Left lung (tissue), 4 donors: ENCODE measurements at regions not wholly inside any gene's neighbourhood (a gene's known extent, or its start where the extent isn't known, plus 50 kb on each side); places are given as distances from the start of the nearest gene placed in this dataset.

Experiments
- ATAC-seq: fragments of 200-7000 bp; cut with Tn5 transposase; one replicate; pipeline ENCODE4 v1.9.1; 2020; ENCODE audit warnings: moderate library complexity
- DNase-seq, 4 donors: peaks; one replicate each; pipeline ENCODE4 v3.0.0-alpha.2; 2013 to 2020
- H3K27ac ChIP-seq, 2 donors: fragments of 200-600 bp; sonication (generic) in 1 of 2; one replicate each; pipeline versions ENCODE4 v1.5.0 to v1.8.0; 2020 to 2021
- H3K27me3 ChIP-seq, 2 donors: fragments of 200-600 bp; sonication (generic) in 1 of 2; one replicate each; pipeline versions ENCODE4 v1.5.0 to v1.8.0; 2020 to 2021
- H3K36me3 ChIP-seq, 2 donors: fragments of 200-600 bp; sonication (generic) in 1 of 2; one replicate each; pipeline versions ENCODE4 v1.5.0 to v1.8.0; 2020 to 2021
- H3K4me1 ChIP-seq, 2 donors: fragments of 200-600 bp; one replicate each; pipeline ENCODE4 v1.8.0; 2021
- H3K4me3 ChIP-seq, 2 donors: fragments of 200-600 bp; sonication (generic) in 1 of 2; one replicate each; pipeline versions ENCODE4 v1.5.0 to v1.8.0; 2020 to 2021; ENCODE audit warnings: mild to moderate bottlenecking in 1 of 2
- H3K9me3 ChIP-seq, 2 donors: fragments of 200-600 bp; sonication (generic) in 1 of 2; one replicate each; pipeline versions ENCODE4 v1.5.0 to v1.8.0; 2020 to 2021
- intact Hi-C, 2 donors: fragments of 100-400 bp; cut with DNase I; formaldehyde crosslinking; loops; one replicate each; pipeline versions ENCODE4 v1.11.2 to v1.14.2; 2022
- TF ChIP-seq, protein P1 (sequence below), 2 donors: fragments of 200-600 bp; sonication (generic) in 1 of 2; IDR thresholded peaks; one replicate each; pipeline versions ENCODE4 v1.5.0 to v1.8.0; 2021; ENCODE audit warnings: antibody characterized with exemption in 2 of 2
- donor health status: DM: no; HTN: yes; CAD: no.
- donor health status: DM: no; HTN: no; CAD: no.

DNA sequence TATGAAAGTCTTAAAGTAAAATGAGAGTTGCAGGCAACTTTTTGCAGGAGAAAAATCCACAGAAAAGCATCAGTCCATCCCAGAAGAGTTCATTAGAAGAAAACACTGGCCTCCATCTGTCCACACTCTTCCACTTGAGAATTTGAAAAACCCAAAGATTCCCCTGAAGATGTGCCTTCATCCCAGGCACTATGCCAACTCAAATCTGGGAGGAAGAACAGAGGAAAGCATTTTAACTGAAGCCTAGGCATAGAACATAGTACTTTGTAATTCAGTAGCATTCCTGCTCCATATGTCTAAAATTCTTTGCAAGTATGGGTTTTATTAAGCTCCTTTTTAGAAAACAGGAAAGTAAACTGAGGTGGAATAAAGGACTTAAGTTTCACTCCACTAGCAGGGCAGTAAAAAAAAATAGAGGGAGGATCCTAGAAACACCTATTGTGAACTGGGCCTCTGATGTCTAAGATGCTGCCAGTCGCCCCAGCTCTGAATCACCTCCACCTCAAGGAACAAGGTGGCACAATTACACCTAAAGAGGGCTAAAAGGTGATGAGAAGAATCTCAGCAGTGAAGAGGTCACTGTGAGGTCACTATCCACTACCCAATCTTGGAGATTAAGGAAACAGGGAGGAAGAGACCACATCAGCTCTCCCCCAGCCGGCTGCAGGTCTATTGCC is 141.9 kb upstream of the FAM241A start:
- intact Hi-C loops = no loop called here
- Histone ChIP-seq H3K27ac (no peak overlapping the region), H3K36me3 (no peaks in the 10 kb centered on the region), H3K9me3 (no peaks in the 10 kb centered on the region), H3K4me1 (no peaks in the 10 kb centered on the region), H3K27me3 (no peaks in the 10 kb centered on the region), H3K4me3 (no peak overlapping the region)
- TF ChIP-seq, protein P1, sequence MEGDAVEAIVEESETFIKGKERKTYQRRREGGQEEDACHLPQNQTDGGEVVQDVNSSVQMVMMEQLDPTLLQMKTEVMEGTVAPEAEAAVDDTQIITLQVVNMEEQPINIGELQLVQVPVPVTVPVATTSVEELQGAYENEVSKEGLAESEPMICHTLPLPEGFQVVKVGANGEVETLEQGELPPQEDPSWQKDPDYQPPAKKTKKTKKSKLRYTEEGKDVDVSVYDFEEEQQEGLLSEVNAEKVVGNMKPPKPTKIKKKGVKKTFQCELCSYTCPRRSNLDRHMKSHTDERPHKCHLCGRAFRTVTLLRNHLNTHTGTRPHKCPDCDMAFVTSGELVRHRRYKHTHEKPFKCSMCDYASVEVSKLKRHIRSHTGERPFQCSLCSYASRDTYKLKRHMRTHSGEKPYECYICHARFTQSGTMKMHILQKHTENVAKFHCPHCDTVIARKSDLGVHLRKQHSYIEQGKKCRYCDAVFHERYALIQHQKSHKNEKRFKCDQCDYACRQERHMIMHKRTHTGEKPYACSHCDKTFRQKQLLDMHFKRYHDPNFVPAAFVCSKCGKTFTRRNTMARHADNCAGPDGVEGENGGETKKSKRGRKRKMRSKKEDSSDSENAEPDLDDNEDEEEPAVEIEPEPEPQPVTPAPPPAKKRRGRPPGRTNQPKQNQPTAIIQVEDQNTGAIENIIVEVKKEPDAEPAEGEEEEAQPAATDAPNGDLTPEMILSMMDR (IDR thresholded peaks at IDR 0.05) = no peak
- ATAC-seq (no peak), DNase-seq (no peak)

DNA sequence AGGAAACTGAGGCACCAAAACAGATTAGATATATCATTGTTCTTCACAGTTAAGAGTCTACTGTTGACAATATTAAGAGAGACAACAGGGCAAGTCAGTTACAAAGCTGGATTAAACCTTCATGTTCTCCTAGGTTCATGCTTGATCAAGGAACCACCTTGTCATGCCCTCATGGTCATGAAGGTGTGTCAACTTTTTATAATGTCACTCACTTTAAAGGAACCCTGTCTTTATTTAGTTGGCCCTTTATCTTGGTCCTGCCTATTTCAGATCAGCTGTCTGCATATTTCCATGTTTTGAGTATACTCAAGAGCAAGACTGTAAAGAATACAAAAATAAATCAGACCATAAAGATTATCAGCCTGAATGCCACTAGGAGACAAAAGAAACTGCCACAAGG is 140.2 kb upstream of the FAM241A start:
- Histone ChIP-seq H3K4me1 (no peaks in the 10 kb centered on the region), H3K4me3 (no peak overlapping the region), H3K36me3 (no peaks in the 10 kb centered on the region), H3K9me3 (no peaks in the 10 kb centered on the region), H3K27ac (no peak overlapping the region), H3K27me3 (no peaks in the 10 kb centered on the region)
- DNase-seq (no peak), ATAC-seq (no peak)
- TF ChIP-seq, protein P1 (IDR thresholded peaks at IDR 0.05) = no peak
- intact Hi-C loops = no loop called here

DNA sequence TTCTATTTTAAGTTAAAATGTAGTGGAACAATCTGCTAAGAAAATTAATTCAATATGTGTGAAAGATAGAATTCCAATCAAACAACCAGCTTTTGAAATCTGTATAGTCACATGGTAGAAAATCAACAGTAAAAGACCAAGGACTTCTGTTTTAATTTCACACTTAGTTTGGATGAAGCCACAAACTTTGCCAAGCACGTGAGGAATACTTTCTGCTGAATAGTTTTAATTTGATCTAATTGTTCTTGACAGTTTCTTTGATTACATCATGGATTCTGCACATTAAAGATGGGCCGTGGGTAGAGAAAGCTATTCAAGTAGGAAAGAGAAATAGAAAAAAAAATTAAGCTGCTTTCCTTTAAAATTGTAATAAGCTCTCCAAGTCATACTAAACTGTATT is 137.9 kb upstream of the FAM241A start:
- TF ChIP-seq, protein P1 (IDR thresholded peaks at IDR 0.05) = no peak
- Histone ChIP-seq H3K4me1 (no peaks in the 10 kb centered on the region), H3K27me3 (no peaks in the 10 kb centered on the region), H3K9me3 (no peaks in the 10 kb centered on the region), H3K27ac (no peak overlapping the region), H3K36me3 (no peaks in the 10 kb centered on the region), H3K4me3 (no peak overlapping the region)
- no peak for DNase-seq
- ATAC-seq = no peak
- intact Hi-C loops = no loop called here

DNA sequence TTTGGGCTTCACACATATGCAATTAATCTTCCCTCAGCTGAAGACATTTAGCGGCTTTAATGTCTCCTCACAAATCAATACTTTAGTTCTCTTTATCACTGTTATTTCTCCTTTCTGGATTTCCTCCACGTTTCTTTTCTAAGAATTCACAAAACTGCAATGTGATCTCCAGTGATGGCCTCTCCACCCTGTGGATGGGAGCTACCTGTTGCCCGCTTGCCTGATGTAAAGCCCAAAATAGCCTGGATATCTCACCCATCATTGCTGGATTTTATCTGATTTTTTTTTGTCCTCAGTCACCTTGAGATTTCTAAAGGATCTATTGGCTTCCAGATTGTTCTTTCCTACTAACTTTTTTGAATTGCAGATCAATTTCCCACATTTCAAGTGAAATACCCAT is 129.3 kb upstream of the FAM241A start:
- no peaks in the 10 kb centered on the region for H3K36me3 ChIP-seq
- TF ChIP-seq, protein P1 (IDR thresholded peaks at IDR 0.05) = no peak
- no peaks in the 10 kb centered on the region for H3K27me3 ChIP-seq
- DNase-seq (no peak), ATAC-seq (no peak)
- H3K9me3 ChIP-seq = no peaks in the 10 kb centered on the region
- no peaks in the 10 kb centered on the region for H3K4me1 ChIP-seq
- no peak overlapping the region for H3K4me3 ChIP-seq
- intact Hi-C loops = no loop called here
- H3K27ac ChIP-seq = no peak overlapping the region

DNA sequence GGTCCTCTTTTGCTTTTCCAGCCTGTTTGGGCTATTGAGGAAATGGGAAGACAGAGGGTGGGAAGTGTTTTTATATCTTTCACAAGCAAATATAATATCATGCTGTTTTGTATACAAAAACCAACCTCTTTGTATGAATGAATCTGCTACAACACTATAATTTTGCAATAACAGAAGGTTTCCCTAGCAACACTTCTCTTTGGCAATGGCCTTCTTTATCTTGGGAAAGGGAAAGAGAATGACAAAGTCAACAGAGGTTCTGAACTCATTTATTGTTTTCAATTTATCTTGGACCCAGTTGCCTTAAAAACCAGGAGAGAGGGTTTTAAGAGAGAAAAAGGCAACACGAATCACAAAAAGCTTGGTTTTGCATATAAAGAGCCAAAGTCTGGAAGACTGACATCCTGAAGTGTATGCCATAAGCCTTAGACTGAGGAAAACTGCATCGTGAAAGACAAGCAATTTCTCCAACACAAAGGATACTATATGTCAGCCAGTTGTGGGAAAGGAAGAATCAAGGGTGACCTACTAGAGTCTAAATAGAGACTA is 121.8 kb upstream of the FAM241A start:
- ATAC-seq (no peak), DNase-seq (peak in 1 of 4 donors; percentile 12)
- intact Hi-C loops = no loop called here
- Histone ChIP-seq H3K36me3 (no peaks in the 10 kb centered on the region), H3K27ac (no peak overlapping the region), H3K4me3 (no peak overlapping the region), H3K9me3 (no peaks in the 10 kb centered on the region), H3K27me3 (no peaks in the 10 kb centered on the region), H3K4me1 (no peaks in the 10 kb centered on the region)
- TF ChIP-seq, protein P1 (IDR thresholded peaks at IDR 0.05) = no peak
